ENCODE measurements at regions not wholly inside any gene's neighbourhood (a gene's known extent, or its start where the extent isn't known, plus 50 kb on each side); places are given as distances from the start of the nearest gene placed in this dataset.

GRCh38 chr2:107264184-107264583 is 378.2 kb upstream of the ST6GAL2 start:
- no peaks in the 10 kb centered on the region for H3K36me3 ChIP-seq (replicated peaks in 1 of 2; ENCODE audit: control extremely low read depth in 1 of 2, control insufficient read depth in 1 of 2, extremely low read depth in 1 of 2, insufficient read depth in 2 of 2, low read length in 1 of 2)
- no peak for TF ChIP-seq EZH2 (IDR thresholded peaks at IDR 0.05; ENCODE audit: borderline replicate concordance, insufficient read depth, low read depth, low read length, poor library complexity, severe bottlenecking)
- no peak for TF ChIP-seq CTCF (IDR thresholded peaks at IDR 0.05)
- WGBS (ENCODE audit: insufficient coverage): 93% methylated on average over 6 of the region's 6 CpGs
- no peak overlapping the region for H3K4me3 ChIP-seq (ENCODE audit: control extremely low read depth in 1 of 5, extremely low read depth in 1 of 5, insufficient read depth in 1 of 5, low read depth in 2 of 5, low read length in 4 of 5)
- no peaks in the 10 kb centered on the region for H3K79me2 ChIP-seq (ENCODE audit: control insufficient read depth, insufficient read depth, low read length)
- Mint-ChIP-seq H3K4me1 (no peaks in the 10 kb centered on the region), H3K27ac (no peak overlapping the region), H3K9me3 (ENCODE audit: insufficient read depth) (no peaks in the 10 kb centered on the region), H3K27me3 (no peaks in the 10 kb centered on the region), H3K4me3 (no peak overlapping the region)
- ChIA-PET POLR2A (no interaction called here), CTCF (no interaction called here)
- no peak overlapping the region for H2AFZ ChIP-seq (ENCODE audit: insufficient read depth, low read depth, low read length, poor library complexity, severe bottlenecking)
- no peaks in the 10 kb centered on the region for H3K27me3 ChIP-seq (replicated peaks in 1 of 4; ENCODE audit: control extremely low read depth in 1 of 4, control insufficient read depth in 3 of 4, insufficient read depth in 4 of 4, low read length in 3 of 4)
- no peaks in the 10 kb centered on the region for H3K4me1 ChIP-seq (ENCODE audit: control insufficient read depth in 2 of 2, insufficient read depth in 2 of 2, low read length in 2 of 2)
- no peak overlapping the region for H3K9ac ChIP-seq (ENCODE audit: low read length)
- no peak for ATAC-seq (ENCODE audit: low read depth)
- no peaks in the 10 kb centered on the region for H4K20me1 ChIP-seq (ENCODE audit: control insufficient read depth, insufficient read depth, low read length, poor library complexity, severe bottlenecking)
- intact Hi-C loops (cut with micrococcal nuclease): no loop called here
- peaks cover 0 to 5% (median 0%) of the 10 kb centered on the region in 3 donors for H3K9me3 ChIP-seq (ENCODE audit: control extremely low read depth in 1 of 3, control insufficient read depth in 2 of 3, insufficient read depth in 1 of 3, low read length in 2 of 3)
- H3K27ac ChIP-seq (ENCODE audit: low read length in 2 of 2): no peak overlapping the region
- H3K4me2 ChIP-seq (replicated peaks; ENCODE audit: low read depth, low read length, poor library complexity, severe bottlenecking): no peak overlapping the region
- no peak for DNase-seq

- Histone ChIP-seq H3K79me2 (ENCODE audit: control insufficient read depth, insufficient read depth, low read length) (no peaks in the 10 kb centered on the region), H2AFZ (ENCODE audit: insufficient read depth, low read depth, low read length, poor library complexity, severe bottlenecking) (no peak overlapping the region), H3K27me3 (replicated peaks in 1 of 4; ENCODE audit: control extremely low read depth in 1 of 4, control insufficient read depth in 3 of 4, insufficient read depth in 4 of 4, low read length in 3 of 4) (no peaks in the 10 kb centered on the region), H4K20me1 (ENCODE audit: control insufficient read depth, insufficient read depth, low read length, poor library complexity, severe bottlenecking) (no peaks in the 10 kb centered on the region), H3K36me3 (replicated peaks in 1 of 2; ENCODE audit: control extremely low read depth in 1 of 2, control insufficient read depth in 1 of 2, extremely low read depth in 1 of 2, insufficient read depth in 2 of 2, low read length in 1 of 2) (no peaks in the 10 kb centered on the region), H3K9me3 (ENCODE audit: control extremely low read depth in 1 of 3, control insufficient read depth in 2 of 3, insufficient read depth in 1 of 3, low read length in 2 of 3) (peaks cover 0 to 5% (median 0%) of the 10 kb centered on the region in 3 donors), H3K4me1 (ENCODE audit: control insufficient read depth in 2 of 2, insufficient read depth in 2 of 2, low read length in 2 of 2) (no peaks in the 10 kb centered on the region), H3K9ac (ENCODE audit: low read length) (no peak overlapping the region), H3K27ac (ENCODE audit: low read length in 2 of 2) (no peak overlapping the region), H3K4me2 (replicated peaks; ENCODE audit: low read depth, low read length, poor library complexity, severe bottlenecking) (no peak overlapping the region), H3K4me3 (ENCODE audit: control extremely low read depth in 1 of 5, extremely low read depth in 1 of 5, insufficient read depth in 1 of 5, low read depth in 2 of 5, low read length in 4 of 5) (no peak overlapping the region)
- Mint-ChIP-seq H3K9me3 (ENCODE audit: insufficient read depth) (no peaks in the 10 kb centered on the region), H3K27me3 (no peaks in the 10 kb centered on the region), H3K27ac (no peak overlapping the region), H3K4me3 (no peak overlapping the region), H3K4me1 (no peaks in the 10 kb centered on the region)
- DNase-seq (no peak), ATAC-seq (ENCODE audit: low read depth) (no peak)
- ChIA-PET CTCF (no interaction called here), POLR2A (no interaction called here)
- WGBS (ENCODE audit: insufficient coverage): no CpG with 5 or more reads among the region's 1 CpG
- intact Hi-C loops (cut with micrococcal nuclease): no loop called here
- no peak for TF ChIP-seq EZH2 (IDR thresholded peaks at IDR 0.05; ENCODE audit: borderline replicate concordance, insufficient read depth, low read depth, low read length, poor library complexity, severe bottlenecking)
Measured at GRCh38 chr2:107266555-107266954, 380.6 kb upstream of the ST6GAL2 start.

All from B cell (primary cell).